Activated naive CD4-positive, alpha-beta T cell treated with anti-CD3 and anti-CD28 coated beads, Interleukin-2, amount 10 ng/mL, durations not matched to agents 7 days and 5 days (primary cell): ENCODE measurements at regions not wholly inside any gene's neighbourhood (a gene's known extent, or its start where the extent isn't known, plus 50 kb on each side); places are given as distances from the start of the nearest gene placed in this dataset.

Experiments
- CTCF ChIA-PET: fragments of 350-600 bp; sonication (Branson Sonifier 250); formaldehyde crosslinking; loops from one replicate; lab custom pipeline; 2021; ENCODE audit warnings: antibody characterized with exemption; lab: Charles Lee
- DNase-seq: peaks from one replicate; pipeline ENCODE4 v3.0.0-alpha.2; 2020
- H3K27ac Mint-ChIP-seq: one replicate; pipeline ENCODE4 v1.8.0; 2021; ENCODE audit warnings: mild to moderate bottlenecking, moderate library complexity, mixed read lengths
- H3K27me3 Mint-ChIP-seq: one replicate; pipeline ENCODE4 v1.8.0; 2021; ENCODE audit warnings: mild to moderate bottlenecking, mixed read lengths
- H3K36me3 Mint-ChIP-seq: one replicate; pipeline ENCODE4 v1.8.0; 2021; ENCODE audit warnings: mixed read lengths
- H3K4me1 Mint-ChIP-seq: one replicate; pipeline ENCODE4 v1.8.0; 2021; ENCODE audit warnings: mixed read lengths
- H3K4me3 Mint-ChIP-seq: one replicate; pipeline ENCODE4 v1.8.0; 2021; ENCODE audit warnings: mild to moderate bottlenecking, moderate library complexity, mixed read lengths
- H3K9me3 Mint-ChIP-seq: one replicate; pipeline ENCODE4 v1.8.0; 2021; ENCODE audit warnings: mixed read lengths

DNA sequence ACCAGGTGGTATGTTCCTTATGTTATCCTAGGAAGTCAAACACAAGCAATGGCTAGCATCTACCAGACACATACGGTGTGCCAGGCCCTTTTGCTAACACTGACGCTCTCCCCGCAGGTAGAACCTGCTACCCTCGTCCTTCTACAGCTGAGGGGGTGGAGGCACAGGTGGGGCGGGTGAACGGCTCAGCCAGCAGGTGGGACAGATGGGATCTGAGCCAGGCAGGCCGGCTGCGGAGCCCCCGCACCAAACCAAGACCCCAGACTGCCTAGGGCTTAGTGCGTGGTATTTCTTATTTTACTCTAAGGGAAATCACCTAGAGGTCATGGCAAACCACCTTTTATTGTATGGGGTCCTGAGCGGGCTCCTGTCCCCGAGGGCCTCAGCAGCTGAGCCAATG is 53.9 kb upstream of the PCSK6 start:
- Mint-ChIP-seq H3K4me1 (no peaks in the 10 kb centered on the region), H3K36me3 (no peaks in the 10 kb centered on the region), H3K4me3 (no peak overlapping the region)

GRCh38 chr15:101543026-101543390 is 53.5 kb upstream of the PCSK6 start:
- no peak overlapping the region for H3K27ac Mint-ChIP-seq
- H3K4me1 Mint-ChIP-seq: no peaks in the 10 kb centered on the region
- H3K4me3 Mint-ChIP-seq: no peak overlapping the region
- no peak for DNase-seq
- CTCF ChIA-PET: no interaction called here
- H3K27me3 Mint-ChIP-seq: peaks cover 14% of the 10 kb centered on the region
- H3K36me3 Mint-ChIP-seq: no peaks in the 10 kb centered on the region
- no peaks in the 10 kb centered on the region for H3K9me3 Mint-ChIP-seq

More for the DNA sequence above, 53.9 kb upstream of the PCSK6 start:
- CTCF ChIA-PET: no interaction called here
- H3K27ac Mint-ChIP-seq: no peak overlapping the region
- no peak for DNase-seq
- peaks cover 14% of the 10 kb centered on the region for H3K27me3 Mint-ChIP-seq
- no peaks in the 10 kb centered on the region for H3K9me3 Mint-ChIP-seq

DNA sequence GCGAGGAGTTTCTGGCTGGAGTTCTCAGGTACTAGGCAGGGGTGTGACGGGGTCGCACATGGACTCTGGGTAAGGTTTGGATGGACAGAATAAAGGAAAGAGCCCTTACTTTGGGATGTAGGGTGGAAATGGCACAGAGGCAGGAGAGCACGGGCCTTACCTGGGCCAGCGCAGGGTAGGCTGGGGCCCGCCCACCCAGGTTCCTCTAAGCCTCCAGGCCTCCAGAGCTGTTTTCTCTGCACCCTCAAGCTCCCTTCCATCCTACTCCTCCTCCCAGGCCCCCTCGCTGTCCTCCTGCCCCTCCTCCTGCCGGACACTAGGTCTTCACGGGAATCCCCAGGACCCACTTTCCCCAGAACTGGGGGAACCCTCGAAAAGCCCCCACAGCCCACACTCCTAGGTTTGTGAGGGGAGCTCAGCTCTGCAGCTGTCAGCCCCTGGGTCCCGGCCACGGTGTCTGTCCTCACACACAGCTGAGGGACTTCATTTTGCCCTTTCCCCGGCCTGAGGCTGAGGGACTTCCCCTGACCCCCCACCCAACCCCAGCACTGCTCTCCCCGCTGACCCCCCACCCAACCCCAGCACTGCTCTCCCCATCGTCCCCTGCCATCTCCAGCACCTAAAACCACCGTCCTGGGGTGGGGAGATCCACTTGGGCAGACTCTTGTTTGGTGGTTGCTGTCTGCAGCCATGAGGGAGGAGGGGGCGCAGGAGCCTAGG is 53.0 kb upstream of the PCSK6 start:
- no peak for DNase-seq
- H3K27me3 Mint-ChIP-seq: peaks cover 9% of the 10 kb centered on the region
- no peak overlapping the region for H3K27ac Mint-ChIP-seq
- H3K4me3 Mint-ChIP-seq: no peak overlapping the region
- CTCF ChIA-PET: interaction anchor here (1.1 kb wide), 1 partner anchor 36 kb away, joined by 3 read pairs; no protein-coding TSS in a partner anchor
- no peaks in the 10 kb centered on the region for H3K36me3 Mint-ChIP-seq
- no peaks in the 10 kb centered on the region for H3K4me1 Mint-ChIP-seq
- no peaks in the 10 kb centered on the region for H3K9me3 Mint-ChIP-seq

- H3K4me1 Mint-ChIP-seq: no peaks in the 10 kb centered on the region
- no peak overlapping the region for H3K27ac Mint-ChIP-seq
- CTCF ChIA-PET: interaction anchor here (1.1 kb wide), 1 partner anchor 36 kb away, joined by 3 read pairs; no protein-coding TSS in a partner anchor
- H3K4me3 Mint-ChIP-seq: no peak overlapping the region
- no peaks in the 10 kb centered on the region for H3K36me3 Mint-ChIP-seq
- peaks cover 12% of the 10 kb centered on the region for H3K27me3 Mint-ChIP-seq
- H3K9me3 Mint-ChIP-seq: no peaks in the 10 kb centered on the region
- DNase-seq: no peak
Observed at GRCh38 chr15:101541501-101542292, 52.2 kb upstream of the PCSK6 start.

- Mint-ChIP-seq H3K9me3 (no peaks in the 10 kb centered on the region), H3K4me1 (no peaks in the 10 kb centered on the region), H3K27me3 (peaks cover 4% of the 10 kb centered on the region), H3K4me3 (no peak overlapping the region), H3K36me3 (no peaks in the 10 kb centered on the region), H3K27ac (no peak overlapping the region)
- CTCF ChIA-PET: no interaction called here
- DNase-seq: no peak
Observed at GRCh38 chr15:101540480-101541239, 51.2 kb upstream of the PCSK6 start.

GRCh38 chr15:101539930-101540329 is 50.4 kb upstream of the PCSK6 start:
- Mint-ChIP-seq H3K27ac (no peak overlapping the region), H3K4me3 (no peak overlapping the region), H3K4me1 (no peaks in the 10 kb centered on the region), H3K27me3 (peaks cover 4% of the 10 kb centered on the region), H3K36me3 (no peaks in the 10 kb centered on the region), H3K9me3 (no peaks in the 10 kb centered on the region)
- CTCF ChIA-PET: no interaction called here
- DNase-seq: no peak

DNA sequence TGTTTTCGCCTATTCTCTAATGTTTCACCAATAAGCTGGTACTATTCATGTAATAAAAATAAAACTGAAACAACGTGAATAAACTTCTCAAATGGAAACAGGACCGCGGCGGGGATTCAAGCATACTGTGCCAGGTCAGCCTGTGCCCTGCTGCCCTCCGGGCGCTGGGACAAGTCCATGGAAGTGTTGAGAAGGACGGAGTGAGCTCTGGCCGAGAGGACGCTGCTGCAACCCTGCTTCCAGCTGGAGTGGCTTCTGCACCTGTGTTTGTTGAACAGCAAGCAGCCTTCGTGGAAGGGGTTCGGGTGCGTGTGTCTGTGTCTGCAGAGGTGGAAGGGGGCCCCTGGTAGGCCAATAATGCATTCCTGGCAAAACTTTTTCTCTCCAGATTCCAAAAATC is 50.0 kb upstream of the PCSK6 start:
- DNase-seq: no peak
- H3K4me3 Mint-ChIP-seq: no peak overlapping the region
- H3K27me3 Mint-ChIP-seq: peaks cover 4% of the 10 kb centered on the region
- H3K9me3 Mint-ChIP-seq: no peaks in the 10 kb centered on the region
- CTCF ChIA-PET: interaction anchor here (0.7 kb wide), 1 partner anchor 35 kb away, joined by 3 read pairs; no protein-coding TSS in a partner anchor
- H3K36me3 Mint-ChIP-seq: no peaks in the 10 kb centered on the region
- H3K4me1 Mint-ChIP-seq: no peaks in the 10 kb centered on the region
- H3K27ac Mint-ChIP-seq: no peak overlapping the region
